Activated CD4-positive, alpha-beta T cell treated with anti-CD3 and anti-CD28 coated beads for 48 hours (primary cell): ENCODE measurements at regions not wholly inside any gene's neighbourhood (a gene's known extent, or its start where the extent isn't known, plus 50 kb on each side); places are given as distances from the start of the nearest gene placed in this dataset.
"Not testable (repeated sequence)": the region's sequence is repeated elsewhere in the genome, so short reads cannot be mapped to it uniquely, and the experiment has no call there.

Source experiments
- DNase-seq: peaks from one replicate; pipeline ENCODE4 v3.0.0-alpha.2; 2020

DNA sequence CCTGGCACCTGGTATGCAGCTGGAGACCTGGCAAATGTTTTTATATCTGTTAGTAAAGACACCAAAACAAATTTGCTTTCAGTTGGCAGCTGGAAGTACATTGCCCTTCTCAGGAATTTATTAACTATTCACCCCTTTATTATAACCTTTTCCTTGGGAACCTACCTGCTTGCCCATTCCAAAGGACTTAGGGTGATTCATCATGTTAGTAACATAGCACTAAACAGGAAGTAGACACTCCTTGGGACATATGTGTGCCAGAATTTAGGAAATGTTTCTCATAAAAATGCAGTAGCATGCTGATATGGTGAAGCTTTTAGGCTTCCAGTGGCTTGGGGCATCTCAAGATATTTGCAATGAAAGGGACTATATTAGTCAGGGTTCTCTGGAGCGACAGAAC is 184.2 kb downstream of the DMAC1 start:
- DNase-seq: no peak

DNA sequence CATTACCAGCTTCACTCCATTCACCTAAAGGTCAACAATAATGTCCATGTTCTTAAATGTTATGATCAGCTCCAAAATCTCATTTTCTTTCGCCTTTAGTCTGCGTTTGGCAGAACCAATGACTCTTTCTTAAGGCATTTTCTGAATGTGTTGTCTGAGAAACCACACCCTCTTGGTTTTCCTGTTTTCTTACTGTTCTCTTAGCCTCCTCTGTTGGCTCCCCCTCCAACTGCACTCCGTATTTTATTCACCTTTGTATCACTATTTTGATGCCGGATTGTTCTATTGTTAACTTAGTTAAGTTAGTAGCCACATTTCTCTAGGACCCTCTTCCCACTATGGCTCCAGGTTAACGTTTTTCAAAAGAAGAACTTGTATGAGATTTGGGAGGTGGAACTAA is 185.6 kb downstream of the DMAC1 start:
- no peak for DNase-seq

DNA sequence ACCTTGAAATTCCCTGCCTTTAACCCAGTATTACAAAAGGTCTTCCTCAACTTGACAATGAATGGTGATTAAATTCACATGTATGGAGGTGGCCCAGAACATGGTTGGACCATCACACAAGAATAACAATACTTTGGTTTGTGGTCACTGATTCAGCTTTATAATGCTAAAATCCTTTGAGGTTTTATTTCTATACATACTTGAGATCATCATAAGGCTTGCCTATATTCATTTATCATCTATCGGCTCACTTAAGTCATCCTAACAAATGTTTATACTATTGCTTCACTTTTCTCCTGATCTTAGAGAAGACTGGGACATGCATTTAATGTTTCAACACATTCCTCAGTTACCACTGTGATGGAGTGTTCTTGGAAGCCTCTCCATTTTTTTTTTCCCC is 191.3 kb downstream of the DMAC1 start:
- no peak for DNase-seq

DNA sequence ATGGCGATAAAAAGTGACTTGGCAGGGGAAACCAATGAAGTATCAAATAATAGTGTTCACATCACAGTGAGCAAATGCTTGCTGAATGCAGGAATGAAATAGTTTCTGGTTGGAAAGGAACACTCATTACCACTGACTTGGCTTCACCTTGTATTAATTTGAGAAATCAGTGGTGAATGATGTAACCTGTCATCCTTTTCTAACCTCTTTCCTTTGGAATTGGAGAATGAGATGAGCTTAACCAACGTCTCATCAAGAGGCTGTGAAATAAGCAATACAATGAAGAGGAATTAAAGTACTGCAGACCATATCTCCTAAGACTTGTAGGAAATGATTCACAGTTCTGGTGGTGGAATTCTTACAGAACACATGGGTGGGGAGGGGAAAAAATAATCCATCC is 192.2 kb downstream of the DMAC1 start:
- DNase-seq: no peak

DNA sequence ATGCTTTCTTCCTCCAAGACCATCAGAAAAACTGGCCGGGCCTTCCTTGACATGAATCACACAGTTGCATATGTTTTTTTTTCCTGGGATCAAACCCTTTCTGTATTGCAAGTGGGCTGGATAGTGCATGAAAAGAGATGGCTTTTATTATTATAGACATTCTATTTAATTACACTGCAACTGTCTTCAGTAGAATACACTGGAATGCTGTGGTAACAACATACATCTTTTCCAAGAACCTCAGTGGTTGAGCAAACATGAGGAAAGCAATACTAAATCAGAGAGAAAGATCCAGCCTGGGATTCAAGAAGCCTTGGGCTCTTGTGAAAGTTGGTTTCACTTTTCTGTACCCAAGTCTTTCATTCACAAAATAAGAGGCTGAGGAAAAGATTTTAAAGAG is 193.0 kb downstream of the DMAC1 start:
- DNase-seq: no peak

DNA sequence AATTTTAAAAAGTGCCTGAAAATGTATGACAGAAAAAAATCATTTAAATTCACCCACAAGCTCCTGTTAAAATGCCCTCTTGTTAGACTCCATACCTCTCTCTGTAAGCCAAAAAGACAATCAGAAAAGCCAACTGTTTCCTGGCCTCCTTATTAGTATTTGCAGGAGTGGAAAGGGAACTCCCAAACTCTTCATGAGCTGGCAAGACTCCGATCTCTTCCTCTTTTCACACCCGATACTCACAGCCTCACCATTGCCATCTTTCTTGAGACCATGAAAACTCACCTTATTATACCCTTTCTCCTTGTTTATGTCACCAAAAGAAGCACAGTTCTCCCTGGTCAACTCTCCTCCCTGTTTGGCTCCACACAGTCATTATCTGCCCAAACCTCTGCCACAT is 197.8 kb downstream of the DMAC1 start:
- no peak for DNase-seq

DNA sequence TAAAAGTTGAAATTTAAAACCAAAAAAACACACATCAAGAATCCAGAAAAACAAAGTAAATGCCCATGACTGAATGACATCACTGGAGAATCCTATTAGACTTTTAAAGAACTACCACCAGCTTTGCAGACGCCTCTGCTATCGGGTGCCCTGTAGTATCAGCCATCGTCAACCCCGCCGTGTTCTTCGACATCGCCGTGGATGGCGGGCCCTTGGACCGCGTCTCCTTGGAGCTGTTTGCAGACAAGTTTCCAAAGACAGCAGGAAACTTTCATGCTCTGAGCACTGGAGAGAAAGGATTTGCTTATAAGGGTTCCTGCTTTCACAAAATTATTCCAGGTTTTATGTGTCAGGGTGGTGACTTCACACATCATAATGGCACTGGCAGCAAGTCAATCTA is 201.9 kb downstream of the DMAC1 start:
- DNase-seq: no peak

DNA sequence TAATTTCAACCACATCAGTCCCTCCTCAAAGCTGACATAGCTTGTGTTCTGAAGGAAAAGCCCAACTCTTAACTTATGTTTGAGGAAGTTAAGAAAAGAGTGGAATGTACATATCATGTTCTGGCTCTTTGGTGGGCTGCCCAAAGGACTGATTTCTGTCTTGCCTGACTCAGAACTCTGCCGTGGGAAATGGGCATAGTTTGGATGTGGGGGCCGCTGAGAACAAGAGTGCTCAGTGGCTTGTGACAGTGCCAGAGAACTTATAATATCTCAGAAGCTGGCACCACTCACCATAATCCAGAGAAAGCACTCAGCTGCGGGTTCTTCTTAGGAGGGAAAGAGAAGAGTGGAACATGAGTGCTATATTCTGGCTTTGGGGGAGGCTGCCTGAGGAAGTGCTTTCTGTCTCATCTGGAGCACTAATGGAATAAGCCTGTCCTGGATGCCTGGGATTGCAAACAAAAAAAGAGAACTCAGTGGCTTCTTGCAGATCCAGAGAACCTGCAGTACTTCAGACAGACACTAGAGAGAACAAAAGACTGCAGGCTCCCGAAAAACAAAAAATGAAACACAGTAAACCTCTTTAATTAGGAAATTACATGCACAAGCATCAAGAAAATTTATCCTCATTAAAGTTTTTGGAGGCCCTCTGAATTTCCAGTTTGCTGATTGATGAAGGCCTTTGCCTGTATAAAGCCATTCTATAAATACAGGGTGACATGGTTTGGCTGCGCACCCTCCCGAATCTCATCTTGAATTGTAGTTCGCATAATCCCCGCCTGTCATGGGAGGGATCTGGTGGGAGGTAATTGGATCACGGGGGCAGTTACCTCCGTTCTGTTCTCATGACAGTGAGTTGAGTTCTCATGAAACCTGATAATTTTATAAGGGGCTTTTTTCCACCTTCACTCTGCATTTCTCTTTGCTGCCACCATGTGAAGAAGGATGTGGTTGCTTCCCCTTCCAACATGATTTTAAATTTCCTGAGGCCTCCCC is 207.0 kb downstream of the DMAC1 start:
- DNase-seq: no peak

DNA sequence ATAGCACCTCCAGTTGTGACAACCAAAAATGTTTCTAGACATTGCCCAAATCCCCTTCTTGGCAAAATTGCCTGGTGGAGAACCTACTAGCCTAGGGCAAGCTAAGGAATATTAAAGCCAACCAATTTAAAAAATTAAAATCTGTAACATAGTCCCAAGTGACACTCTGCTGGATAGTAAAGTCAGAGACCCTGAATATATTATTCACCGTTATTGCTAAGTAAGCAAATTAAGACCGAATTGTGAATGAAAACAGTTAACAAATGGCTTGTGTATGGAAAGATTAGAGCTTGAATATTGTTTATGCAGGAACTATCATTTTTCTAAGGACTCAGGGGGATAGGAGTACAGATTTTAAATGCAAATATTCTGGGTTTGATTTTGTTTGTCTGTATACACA is 208.1 kb downstream of the DMAC1 start:
- DNase-seq: no peak

DNA sequence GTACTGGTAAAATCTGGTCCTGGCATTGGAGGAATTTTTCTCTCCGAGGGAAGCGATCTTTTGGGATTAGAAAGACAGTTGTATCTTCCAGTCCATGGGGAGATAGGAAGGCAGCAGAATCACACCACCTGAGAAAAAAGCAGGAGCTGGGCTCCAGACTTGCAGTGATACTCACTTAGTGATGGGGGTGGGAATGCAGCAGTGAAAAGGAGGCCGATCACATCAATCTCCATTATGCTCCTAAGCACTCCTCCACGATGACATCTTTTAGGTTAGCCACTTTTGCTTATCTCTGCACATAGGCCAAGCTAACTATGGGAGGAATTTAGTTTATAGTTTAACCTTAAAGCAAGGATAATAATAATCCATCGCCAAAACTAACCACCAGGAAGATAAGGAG is 219.0 kb downstream of the DMAC1 start:
- no peak for DNase-seq

DNA sequence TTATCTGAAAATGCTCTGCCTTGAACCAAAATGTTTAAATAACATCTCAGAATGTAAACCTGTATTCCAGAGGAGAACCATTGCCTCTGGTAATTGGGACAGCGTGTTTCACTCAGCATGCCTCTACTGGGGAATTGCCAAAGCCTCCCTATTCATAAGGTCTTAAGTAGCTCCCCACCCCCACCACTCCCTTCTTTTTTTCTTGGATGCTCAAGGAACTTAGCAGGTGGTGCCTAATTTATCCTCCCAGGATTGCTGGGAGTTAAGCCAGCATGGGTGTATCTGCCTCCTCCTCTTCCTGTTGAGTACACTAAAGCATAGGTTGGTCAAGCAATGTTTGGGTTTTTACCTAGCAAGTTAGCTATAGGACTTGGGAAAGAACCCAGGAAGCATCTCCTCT is 220.2 kb downstream of the DMAC1 start:
- DNase-seq: no peak

DNA sequence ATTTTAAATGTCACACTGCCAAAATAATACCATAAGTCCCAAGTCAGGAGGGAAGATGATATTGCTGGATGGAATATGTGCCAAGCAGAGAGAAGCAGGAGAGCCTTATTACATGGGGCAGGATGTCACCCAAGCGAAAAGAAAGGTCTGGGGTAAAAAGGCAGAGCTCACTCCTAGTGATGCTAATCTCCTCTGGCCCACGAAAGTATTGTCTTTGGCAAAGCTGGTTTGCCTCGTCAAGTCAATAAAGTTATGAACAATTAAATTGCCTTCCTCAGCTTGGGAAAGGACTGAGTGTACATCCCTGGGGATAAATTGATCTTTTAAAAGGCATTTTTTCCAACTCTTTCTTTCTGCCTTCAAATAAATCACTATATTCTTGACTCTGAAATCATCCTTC is 220.6 kb downstream of the DMAC1 start:
- DNase-seq: no peak

DNA sequence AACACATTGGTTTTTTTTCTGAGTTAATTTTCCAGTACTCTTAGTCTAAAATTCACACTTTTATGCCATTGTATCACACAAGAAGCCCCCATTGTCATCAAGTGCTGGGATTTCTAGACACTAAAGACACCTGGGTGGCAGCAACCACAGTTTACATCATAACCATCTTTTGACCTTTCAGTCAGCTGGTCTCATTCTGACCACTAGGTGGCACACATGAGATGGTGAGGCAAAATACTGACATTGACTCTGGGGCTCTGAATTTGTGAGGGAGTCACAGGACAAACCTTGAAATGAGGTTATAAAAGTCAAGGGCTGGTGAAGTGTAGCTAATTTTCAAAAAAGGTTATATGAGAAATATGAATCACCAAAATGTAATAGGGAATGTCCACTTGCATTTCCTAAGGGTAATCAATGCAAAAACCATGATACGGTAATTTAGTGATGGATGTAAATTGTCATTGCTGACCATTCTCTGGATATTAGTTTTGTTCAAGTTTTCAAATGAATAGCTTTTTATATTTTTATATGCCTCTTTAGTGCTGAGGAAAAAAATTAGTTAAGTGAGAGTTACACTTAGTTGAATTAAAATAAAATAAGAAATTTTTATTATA is 229.4 kb downstream of the DMAC1 start:
- DNase-seq: peak; percentile 79

DNA sequence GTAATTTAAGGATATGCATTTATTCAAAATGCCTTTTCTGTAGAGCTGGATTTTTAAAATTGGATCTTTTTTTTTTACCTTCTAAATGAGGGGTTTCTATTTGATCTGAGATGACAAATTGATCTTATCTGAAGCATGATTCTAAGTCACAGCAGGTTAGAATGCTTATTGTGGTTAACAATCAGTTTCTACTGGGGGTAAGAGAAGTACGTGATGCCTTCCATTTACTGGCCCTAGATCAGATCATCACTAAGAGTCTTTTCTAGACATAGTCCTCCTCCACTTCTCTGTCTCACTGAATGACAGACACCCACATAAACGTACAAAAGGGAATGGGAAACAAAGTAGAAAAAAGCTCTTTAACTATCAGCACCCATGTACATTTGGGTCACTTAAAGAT is 231.9 kb downstream of the DMAC1 start:
- DNase-seq: no peak

DNA sequence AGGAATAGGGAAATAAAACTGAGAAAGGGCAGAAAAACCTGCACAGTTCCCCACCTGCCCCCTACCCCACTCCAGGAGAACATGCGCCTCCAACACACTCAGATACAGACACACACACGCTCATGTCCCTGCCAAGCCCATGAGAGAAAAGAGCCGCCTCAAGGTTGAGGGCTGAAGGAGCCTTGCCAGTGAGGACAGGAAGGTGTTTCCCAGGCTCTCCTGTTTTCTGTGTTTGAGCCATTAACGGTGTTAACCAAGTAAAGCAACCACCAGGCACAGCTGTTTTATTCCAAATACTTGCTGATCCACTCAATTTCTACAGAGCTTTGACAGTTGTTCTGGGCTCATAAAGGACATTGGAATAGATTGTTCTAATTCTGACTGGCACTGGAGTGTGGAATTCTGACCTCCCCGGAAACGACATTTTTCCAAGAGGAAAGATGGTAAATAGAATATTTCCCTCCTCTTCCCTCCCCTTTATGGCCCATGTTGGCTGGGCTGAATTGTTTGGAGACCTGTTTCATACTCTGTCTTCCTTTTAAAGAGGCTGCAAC is 238.0 kb downstream of the DMAC1 start:
- no peak for DNase-seq

DNA sequence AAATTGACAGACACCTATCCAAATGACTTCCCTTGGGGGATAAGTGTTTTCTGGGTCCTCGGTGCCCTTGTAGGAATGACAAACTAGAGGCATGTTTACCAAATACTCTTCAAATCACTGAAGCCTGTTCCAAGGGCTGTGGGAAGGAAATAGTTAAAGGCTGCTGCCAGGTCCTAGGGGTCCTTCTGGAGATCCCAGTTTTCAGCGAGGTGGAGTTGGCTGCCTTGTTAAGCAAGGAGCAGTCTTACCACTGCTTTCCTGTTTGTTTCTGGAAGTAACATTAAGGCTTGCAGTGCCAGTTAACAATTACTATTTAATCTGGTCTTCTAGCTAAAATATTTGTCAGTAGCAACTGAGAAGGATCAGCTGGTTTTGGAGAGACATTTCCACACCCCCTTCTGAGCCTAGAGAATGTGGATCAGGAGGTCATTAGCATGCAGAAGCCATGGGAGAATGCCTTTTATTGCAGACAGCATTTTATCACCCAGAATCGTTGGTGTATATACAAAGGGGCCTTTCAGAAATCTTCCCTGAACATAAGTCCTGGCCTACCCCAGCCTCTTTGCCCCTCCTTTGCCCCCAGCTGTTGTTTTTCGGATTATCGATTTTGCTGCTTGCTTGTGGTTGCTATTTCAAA is 238.8 kb downstream of the DMAC1 start:
- no peak for DNase-seq

DNA sequence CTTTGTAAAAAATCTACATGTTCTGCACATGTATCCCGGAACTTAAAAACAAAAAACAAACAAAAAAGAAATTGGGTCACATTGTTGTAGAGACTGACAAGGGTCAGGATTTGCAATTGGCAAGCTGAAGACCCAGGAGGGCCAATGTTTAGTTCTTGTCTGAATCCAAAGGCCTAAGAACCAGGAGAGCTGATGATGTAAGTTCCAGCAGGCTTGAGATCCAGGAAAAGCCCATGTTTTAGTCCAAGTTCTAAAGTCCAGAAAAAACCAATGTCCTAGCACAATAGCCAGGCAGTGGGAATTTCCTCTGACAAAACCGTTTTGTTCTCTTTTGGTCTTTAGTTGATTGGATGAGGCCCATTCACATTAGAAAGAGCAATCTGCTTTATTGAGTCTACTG is 244.9 kb downstream of the DMAC1 start:
- DNase-seq: no peak

DNA sequence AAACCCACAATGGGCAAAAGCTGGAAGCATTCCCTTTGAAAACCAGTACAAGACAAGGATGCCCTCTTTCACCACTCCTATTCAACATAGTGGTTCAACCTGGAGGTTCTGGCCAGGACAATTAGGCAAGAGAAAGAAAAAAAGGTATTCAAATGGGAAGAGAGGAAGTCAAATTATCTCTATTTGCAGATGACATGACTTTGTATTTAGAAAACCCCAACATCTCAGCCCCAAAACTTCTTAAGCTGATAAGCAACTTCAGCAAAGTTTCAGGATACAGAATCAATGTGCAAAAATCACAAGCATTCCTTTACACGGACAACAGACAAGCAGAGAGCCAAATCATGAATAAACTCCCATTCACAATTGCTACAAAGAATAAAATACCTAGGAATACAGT is 246.9 kb downstream of the DMAC1 start:
- DNase-seq: not testable (repeated sequence)

DNA sequence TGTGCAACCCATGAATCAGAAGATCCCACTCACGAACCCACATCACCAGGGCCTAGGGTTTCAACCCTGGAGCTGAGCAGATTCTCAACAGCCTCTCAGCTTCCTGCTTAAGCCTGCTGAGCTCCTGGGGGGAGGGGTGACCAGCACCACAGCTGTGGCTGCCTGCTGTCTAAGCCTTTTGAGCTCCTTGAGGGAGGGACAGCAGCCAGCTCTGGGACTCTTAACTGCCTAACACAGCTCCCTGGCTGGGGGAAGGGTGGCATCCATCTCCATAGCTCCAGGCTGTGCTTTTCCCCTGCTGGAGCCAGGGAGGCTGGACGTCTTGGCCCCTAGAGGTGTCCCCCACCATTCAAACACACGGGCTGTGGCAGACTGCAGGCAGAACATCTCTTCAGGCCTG is 250.3 kb downstream of the DMAC1 start:
- no peak for DNase-seq

DNA sequence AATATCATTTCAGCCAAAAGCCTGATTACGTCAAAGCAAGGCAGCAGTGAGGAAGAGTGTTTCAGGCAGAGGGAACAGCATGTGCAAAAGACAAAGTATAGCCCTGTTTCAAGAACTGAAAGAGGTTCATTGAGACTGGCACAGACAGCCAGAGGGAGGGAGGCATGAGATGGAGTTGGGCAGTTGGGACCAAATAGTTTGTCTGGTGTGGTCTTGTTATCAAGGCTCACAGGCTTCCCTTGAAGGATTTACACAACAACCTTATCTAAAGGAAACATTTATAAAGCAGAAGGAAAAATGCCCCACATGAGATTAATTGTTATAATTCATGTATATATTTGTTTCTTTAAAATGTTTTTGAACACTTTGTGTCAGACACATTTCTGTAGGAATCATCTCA is 253.3 kb downstream of the DMAC1 start:
- no peak for DNase-seq

DNA sequence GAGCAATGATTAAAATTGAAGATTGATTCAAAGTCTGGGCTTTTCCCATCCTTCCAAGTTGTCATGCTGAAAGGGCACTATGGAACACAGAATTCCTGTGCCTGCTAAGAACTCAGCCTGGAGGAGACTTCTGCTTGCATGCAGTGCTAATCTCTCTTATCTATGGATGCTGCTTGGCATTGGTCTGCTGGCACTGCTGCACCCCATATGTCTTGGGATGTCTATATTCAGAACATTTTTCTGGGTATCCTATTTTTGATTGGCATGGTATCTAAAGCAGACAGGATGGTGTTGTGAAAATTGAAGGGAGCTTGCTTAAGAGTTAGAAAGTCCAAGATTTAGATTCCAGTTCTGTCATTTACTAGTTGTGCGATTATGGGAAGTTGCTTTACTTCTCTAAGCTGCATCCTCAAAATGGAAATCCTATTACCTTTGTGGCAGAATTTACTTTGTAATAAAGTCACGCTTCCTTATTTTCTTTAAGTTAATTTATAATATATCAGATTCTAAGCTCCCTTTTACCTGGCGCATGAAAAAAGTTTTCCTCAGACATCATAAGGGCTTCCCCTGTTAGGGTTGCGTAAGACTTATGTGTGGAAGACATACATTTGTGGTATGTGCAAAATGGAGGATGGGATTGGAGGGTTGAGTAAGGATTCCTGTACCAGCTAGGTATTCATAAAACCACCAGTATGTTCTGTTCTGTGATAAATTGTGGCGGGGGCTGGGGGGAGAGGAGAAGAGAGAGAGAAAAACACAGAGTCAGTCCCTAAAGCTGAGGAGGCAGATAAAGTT is 254.0 kb downstream of the DMAC1 start:
- DNase-seq: no peak

DNA sequence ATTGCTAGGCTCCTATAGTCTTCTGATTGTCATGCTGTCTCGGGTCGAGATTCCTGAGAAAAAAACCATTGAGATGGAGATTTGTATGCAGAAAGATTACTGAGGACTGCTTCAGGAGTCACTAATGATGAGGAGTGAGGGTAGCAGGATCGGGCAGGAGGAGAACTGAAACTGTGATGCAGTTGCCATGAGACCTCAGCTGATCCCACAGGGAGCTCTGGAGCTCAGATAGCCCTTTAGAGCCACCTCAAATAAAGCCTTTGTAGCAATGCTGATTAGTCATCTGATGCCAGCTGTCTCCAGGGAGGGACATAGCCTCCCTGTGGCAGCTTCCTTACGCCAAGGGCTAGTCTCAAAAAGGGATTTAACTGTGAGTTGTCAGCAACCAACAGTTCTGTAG is 256.9 kb downstream of the DMAC1 start:
- DNase-seq: no peak

DNA sequence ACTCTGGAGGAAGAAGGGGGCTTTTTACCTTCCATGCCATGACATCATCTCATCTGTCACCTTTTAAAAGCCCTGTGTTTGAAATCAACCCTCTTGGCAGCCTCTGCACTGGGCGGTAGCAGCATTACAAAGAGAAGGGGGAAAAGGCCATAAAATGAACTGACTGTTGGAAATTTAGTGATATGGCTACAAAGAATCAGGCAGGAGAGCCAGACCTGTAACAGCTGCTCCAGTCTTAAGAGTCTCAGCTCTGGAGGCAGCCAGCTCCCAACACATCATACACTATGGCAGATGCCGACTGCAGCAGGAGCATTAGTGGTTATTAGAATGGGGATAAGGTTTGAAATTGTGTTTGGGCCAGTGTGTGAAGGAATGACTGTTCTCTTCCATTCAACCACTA is 257.5 kb downstream of the DMAC1 start:
- DNase-seq: no peak
